ENCODE measurements at regions not wholly inside any gene's neighbourhood (a gene's known extent, or its start where the extent isn't known, plus 50 kb on each side); places are given as distances from the start of the nearest gene placed in this dataset.

DNA sequence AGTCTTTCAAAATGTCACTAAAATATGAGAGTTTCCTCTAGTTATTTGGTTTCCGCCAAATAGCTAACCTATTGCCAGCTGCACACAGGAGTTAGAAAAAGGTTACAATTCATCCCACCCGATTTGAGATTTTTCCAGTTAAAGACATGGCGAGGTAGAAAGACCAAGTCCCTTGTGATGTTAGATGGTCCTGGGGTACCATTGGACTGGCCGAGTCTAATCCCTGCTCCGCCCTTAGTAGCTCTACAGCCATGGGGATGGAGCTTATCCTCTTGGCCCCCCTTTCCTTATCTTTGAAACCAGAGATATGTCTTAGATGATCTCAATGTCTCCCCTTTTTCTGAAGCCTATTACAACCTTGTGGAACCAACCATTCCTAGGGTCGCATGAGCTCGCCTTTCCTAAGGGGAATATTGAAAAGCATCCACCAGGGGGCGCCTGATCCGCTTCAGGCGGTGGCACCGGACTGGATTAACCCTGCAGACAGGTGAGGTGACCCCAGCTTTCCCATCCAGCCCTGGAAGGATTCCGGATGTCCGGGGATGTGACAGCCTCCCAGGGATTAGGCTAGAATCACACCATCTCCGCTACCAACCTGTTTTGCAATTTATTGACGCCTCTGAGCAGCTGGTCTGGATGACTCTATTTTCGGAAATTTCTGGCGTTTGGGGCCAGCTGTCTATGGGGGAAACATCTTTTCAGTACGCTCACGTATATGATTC is 68.3 kb upstream of the SIM2 start:
- intact Hi-C loops (cut with micrococcal nuclease): loop anchor here (1.0 to 2.0 kb wide), 2 partner anchors 68 to 287 kb away; partner anchors contain the start of gene SIM2
- H3K36me3 Mint-ChIP-seq (ENCODE audit: insufficient read depth, unreplicated experiment): no peaks in the 10 kb centered on the region
- H3K9me3 Mint-ChIP-seq (ENCODE audit: unreplicated experiment): no peaks in the 10 kb centered on the region
- ChIA-PET CTCF (interaction anchor here (0.5 to 4.3 kb wide), 79 partner anchors 8 to 1718 kb away, joined by 3 to 70 read pairs (median 4); partner anchors contain the start of gene SIM2), POLR2A (interaction anchor here (0.6 to 1.0 kb wide), 5 partner anchors 71 to 288 kb away, joined by 3 to 5 read pairs (median 4); no protein-coding TSS in a partner anchor)
- H3K4me3 Mint-ChIP-seq (ENCODE audit: unreplicated experiment): no peak overlapping the region
- no peaks in the 10 kb centered on the region for H3K27me3 Mint-ChIP-seq (ENCODE audit: insufficient read depth, unreplicated experiment)
- TF ChIP-seq, protein P1, sequence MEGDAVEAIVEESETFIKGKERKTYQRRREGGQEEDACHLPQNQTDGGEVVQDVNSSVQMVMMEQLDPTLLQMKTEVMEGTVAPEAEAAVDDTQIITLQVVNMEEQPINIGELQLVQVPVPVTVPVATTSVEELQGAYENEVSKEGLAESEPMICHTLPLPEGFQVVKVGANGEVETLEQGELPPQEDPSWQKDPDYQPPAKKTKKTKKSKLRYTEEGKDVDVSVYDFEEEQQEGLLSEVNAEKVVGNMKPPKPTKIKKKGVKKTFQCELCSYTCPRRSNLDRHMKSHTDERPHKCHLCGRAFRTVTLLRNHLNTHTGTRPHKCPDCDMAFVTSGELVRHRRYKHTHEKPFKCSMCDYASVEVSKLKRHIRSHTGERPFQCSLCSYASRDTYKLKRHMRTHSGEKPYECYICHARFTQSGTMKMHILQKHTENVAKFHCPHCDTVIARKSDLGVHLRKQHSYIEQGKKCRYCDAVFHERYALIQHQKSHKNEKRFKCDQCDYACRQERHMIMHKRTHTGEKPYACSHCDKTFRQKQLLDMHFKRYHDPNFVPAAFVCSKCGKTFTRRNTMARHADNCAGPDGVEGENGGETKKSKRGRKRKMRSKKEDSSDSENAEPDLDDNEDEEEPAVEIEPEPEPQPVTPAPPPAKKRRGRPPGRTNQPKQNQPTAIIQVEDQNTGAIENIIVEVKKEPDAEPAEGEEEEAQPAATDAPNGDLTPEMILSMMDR (IDR thresholded peaks at IDR 0.05; ENCODE audit: unreplicated experiment): peak; percentile 86
- no peak overlapping the region for H3K27ac Mint-ChIP-seq (ENCODE audit: low read depth, unreplicated experiment)
- BruUV-seq (replicated peaks): no TSS peak
- peak; percentile 71 for DNase-seq (ENCODE audit: unreplicated experiment)
- H3K4me1 Mint-ChIP-seq (ENCODE audit: insufficient read depth, unreplicated experiment): no peaks in the 10 kb centered on the region

GRCh38 chr21:36636016-36636415 is 62.9 kb upstream of the SIM2 start:
- ChIA-PET CTCF (interaction anchor here (0.6 to 0.7 kb wide), 3 partner anchors 281 to 297 kb away, joined by 3 to 4 read pairs (median 3); no protein-coding TSS in a partner anchor), POLR2A (no interaction called here)
- peaks cover 4% of the 10 kb centered on the region for H3K36me3 Mint-ChIP-seq (ENCODE audit: insufficient read depth, unreplicated experiment)
- no peak for DNase-seq (ENCODE audit: unreplicated experiment)
- no peaks in the 10 kb centered on the region for H3K9me3 Mint-ChIP-seq (ENCODE audit: unreplicated experiment)
- no peak overlapping the region for H3K4me3 Mint-ChIP-seq (ENCODE audit: unreplicated experiment)
- intact Hi-C loops (cut with micrococcal nuclease): no loop called here
- H3K27ac Mint-ChIP-seq (ENCODE audit: low read depth, unreplicated experiment): no peak overlapping the region
- TF ChIP-seq, protein P1 (IDR thresholded peaks at IDR 0.05; ENCODE audit: unreplicated experiment): no peak
- no peaks in the 10 kb centered on the region for H3K27me3 Mint-ChIP-seq (ENCODE audit: insufficient read depth, unreplicated experiment)
- H3K4me1 Mint-ChIP-seq (ENCODE audit: insufficient read depth, unreplicated experiment): no peaks in the 10 kb centered on the region
- no TSS peak for BruUV-seq (replicated peaks)

DNA sequence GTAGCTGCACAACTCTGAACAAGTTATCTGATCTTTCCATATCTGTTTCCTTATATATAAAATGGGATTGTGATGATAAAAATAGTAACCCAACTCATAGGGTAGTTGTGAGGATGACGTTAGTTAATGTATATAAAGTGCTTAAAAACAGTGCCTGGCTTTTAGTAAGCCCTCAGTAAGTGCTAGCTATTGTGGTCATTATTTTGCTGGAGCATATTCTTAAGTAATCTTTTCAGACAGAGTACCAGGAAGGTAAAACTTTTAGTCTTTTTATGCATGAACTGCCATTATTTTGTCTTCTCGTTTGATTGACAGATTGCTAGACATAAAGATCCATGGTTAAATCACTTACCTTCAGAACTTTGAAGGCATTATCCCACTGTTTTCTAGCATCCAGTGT is 62.5 kb upstream of the SIM2 start:
- Mint-ChIP-seq H3K27me3 (ENCODE audit: insufficient read depth, unreplicated experiment) (no peaks in the 10 kb centered on the region), H3K4me3 (ENCODE audit: unreplicated experiment) (no peak overlapping the region), H3K4me1 (ENCODE audit: insufficient read depth, unreplicated experiment) (no peaks in the 10 kb centered on the region), H3K36me3 (ENCODE audit: insufficient read depth, unreplicated experiment) (peaks cover 4% of the 10 kb centered on the region), H3K9me3 (ENCODE audit: unreplicated experiment) (no peaks in the 10 kb centered on the region), H3K27ac (ENCODE audit: low read depth, unreplicated experiment) (no peak overlapping the region)
- intact Hi-C loops (cut with micrococcal nuclease): no loop called here
- TF ChIP-seq, protein P1 (IDR thresholded peaks at IDR 0.05; ENCODE audit: unreplicated experiment): no peak
- ChIA-PET CTCF (interaction anchor here (0.7 kb wide), 2 partner anchors 291 to 296 kb away, joined by 3 read pairs; no protein-coding TSS in a partner anchor), POLR2A (interaction anchor here (0.5 to 0.6 kb wide), 2 partner anchors 80 to 1425 kb away, joined by 3 to 4 read pairs; no protein-coding TSS in a partner anchor)
- no peak for DNase-seq (ENCODE audit: unreplicated experiment)
- no TSS peak for BruUV-seq (replicated peaks)

GRCh38 chr21:36639769-36640168 is 59.1 kb upstream of the SIM2 start:
- H3K9me3 Mint-ChIP-seq (ENCODE audit: unreplicated experiment): no peaks in the 10 kb centered on the region
- no TSS peak for BruUV-seq (replicated peaks)
- H3K36me3 Mint-ChIP-seq (ENCODE audit: insufficient read depth, unreplicated experiment): peaks cover 4% of the 10 kb centered on the region

More at GRCh38 chr21:36639769-36640168, 59.1 kb upstream of the SIM2 start:
- CTCF ChIA-PET: interaction anchor here (1.8 kb wide), 1 partner anchor 9 kb away, joined by 12 read pairs; no protein-coding TSS in a partner anchor
- intact Hi-C loops (cut with micrococcal nuclease): no loop called here
- TF ChIP-seq, protein P1 (IDR thresholded peaks at IDR 0.05; ENCODE audit: unreplicated experiment): no peak
- Mint-ChIP-seq H3K4me3 (ENCODE audit: unreplicated experiment) (no peak overlapping the region), H3K4me1 (ENCODE audit: insufficient read depth, unreplicated experiment) (no peaks in the 10 kb centered on the region), H3K27ac (ENCODE audit: low read depth, unreplicated experiment) (no peak overlapping the region), H3K27me3 (ENCODE audit: insufficient read depth, unreplicated experiment) (no peaks in the 10 kb centered on the region)
- POLR2A ChIA-PET: no interaction called here
- DNase-seq (ENCODE audit: unreplicated experiment): no peak

All from MCF 10A (cell line).